Fibroblast of the aortic adventitia (primary cell): ENCODE measurements at regions not wholly inside any gene's neighbourhood (a gene's known extent, or its start where the extent isn't known, plus 50 kb on each side); places are given as distances from the start of the nearest gene placed in this dataset.

Experiments
- DNase-seq: peaks from one replicate; pipeline ENCODE4 v3.0.0-alpha.2; 2010; ENCODE audit warnings: low read depth
- H3K4me3 ChIP-seq: 2 replicates; pipeline ENCODE4 v1.5.1; 2011; ENCODE audit warnings: low read depth, mild to moderate bottlenecking, control low read depth, low read length, moderate library complexity
- TF ChIP-seq, protein P1 (sequence below): IDR thresholded peaks from 2 replicates; pipeline ENCODE4 v1.5.1; 2011; ENCODE audit warnings: mild to moderate bottlenecking, low read length, control low read depth, inconsistent platforms; ENCODE audit not compliant: insufficient read depth

DNA sequence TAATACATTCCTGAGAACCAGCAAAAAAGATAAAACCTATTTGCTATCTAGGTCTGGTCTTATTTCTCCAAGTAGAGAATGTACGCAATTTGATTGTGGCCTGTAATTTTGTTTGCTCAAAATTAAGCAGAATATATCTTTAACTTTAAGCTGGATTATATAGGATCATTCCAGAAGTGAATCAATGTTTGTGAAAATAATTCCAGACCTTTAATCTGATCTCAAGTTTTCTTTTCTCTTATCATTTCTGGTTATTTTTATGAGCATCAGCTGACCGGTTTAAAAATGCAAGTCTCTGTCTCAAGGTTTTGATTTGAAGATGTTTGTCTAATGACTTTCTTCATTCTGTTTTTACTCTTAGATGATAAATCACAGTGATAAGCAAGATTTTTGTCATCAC, 997.9 kb upstream of the FLRT2 start:
- TF ChIP-seq, protein P1, sequence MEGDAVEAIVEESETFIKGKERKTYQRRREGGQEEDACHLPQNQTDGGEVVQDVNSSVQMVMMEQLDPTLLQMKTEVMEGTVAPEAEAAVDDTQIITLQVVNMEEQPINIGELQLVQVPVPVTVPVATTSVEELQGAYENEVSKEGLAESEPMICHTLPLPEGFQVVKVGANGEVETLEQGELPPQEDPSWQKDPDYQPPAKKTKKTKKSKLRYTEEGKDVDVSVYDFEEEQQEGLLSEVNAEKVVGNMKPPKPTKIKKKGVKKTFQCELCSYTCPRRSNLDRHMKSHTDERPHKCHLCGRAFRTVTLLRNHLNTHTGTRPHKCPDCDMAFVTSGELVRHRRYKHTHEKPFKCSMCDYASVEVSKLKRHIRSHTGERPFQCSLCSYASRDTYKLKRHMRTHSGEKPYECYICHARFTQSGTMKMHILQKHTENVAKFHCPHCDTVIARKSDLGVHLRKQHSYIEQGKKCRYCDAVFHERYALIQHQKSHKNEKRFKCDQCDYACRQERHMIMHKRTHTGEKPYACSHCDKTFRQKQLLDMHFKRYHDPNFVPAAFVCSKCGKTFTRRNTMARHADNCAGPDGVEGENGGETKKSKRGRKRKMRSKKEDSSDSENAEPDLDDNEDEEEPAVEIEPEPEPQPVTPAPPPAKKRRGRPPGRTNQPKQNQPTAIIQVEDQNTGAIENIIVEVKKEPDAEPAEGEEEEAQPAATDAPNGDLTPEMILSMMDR, result no peak
- DNase-seq, result no peak
- H3K4me3 ChIP-seq, result no peak overlapping the region

DNA sequence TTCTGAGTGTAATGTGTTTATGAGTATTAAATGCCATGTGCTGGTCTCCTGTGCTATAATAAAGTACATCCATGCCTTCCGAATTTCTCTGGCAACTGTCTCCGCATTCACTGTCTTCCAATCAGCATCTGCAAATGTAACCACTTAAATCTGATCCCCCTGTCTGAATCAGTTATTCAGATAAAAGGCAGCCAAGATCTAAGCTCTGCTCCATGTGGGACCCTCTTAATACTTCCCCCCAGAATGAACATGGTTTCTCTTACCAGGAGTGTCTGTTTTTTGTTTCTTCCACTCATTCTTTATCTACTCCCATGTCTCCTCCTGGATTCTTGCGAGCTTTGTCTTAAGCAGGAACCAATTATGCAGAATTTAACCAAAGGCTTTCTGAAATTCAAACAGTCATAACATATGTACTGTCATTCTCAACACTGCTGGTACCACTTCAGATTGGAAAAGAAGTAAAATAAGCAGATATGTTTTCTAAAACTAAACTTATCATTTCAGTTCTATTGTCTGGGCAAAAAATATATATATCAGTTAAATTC, 996.7 kb upstream of the FLRT2 start:
- no peak for DNase-seq
- no peak overlapping the region for H3K4me3 ChIP-seq
- TF ChIP-seq, protein P1, result no peak

DNA sequence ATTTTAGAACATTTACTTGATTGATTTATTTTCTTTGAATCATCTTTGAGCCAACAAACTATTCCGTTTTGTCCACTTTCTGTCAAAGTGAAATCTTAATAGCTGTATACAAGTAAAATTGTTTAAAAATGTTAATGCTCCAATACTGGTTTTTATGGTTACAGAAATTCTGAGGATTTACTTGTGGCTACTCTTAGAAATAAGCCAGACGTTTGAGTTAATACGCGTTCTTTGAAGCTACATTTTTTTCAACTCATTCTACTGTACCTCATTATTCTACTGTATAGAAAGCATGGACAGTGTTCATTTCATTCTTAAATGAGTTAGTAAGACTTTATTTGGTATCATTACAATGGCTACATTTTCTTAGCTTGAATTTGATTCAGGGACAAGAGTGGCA, 996.2 kb upstream of the FLRT2 start:
- TF ChIP-seq, protein P1, result no peak
- DNase-seq, result no peak
- no peak overlapping the region for H3K4me3 ChIP-seq

DNA sequence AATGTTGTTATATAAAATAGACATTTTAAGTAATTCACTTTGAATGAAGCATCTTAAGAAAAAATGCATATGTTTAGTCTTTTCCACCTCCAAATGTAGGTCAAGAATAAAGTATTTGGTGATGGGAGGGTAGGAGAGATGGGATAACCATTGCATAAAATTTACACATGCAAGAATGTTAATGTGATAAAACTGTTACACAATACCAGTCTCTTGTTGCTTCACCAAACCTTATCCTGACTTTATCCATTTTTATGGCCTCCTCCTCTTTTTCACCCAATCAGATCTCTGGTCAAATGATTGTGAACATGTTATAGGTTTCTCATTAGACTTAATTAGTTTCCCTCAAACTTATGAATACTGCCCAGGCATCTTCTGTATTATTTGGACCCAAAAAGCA, 994.5 kb upstream of the FLRT2 start:
- H3K4me3 ChIP-seq, result no peak overlapping the region
- no peak for DNase-seq
- TF ChIP-seq, protein P1, result no peak

DNA sequence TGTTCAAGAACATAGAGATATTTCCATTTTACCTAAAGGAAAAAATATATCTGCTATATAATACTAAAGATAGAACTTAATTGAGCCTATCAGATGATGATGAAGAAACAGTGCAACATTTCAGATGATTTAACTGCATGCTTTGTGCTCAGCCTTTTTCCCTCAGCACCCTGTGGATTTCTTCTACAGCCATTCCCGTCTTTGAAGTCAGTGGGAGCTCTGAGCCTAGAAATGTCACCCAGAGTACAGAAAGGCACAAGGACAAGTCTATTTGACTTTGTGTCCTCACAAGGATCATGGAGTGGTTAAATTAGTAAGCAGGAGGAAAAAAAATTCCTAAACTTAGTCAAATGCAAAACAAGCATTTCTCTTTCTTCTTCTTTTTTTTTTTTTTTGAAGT, 994.0 kb upstream of the FLRT2 start:
- DNase-seq, result no peak
- TF ChIP-seq, protein P1, result no peak
- H3K4me3 ChIP-seq, result no peak overlapping the region

DNA sequence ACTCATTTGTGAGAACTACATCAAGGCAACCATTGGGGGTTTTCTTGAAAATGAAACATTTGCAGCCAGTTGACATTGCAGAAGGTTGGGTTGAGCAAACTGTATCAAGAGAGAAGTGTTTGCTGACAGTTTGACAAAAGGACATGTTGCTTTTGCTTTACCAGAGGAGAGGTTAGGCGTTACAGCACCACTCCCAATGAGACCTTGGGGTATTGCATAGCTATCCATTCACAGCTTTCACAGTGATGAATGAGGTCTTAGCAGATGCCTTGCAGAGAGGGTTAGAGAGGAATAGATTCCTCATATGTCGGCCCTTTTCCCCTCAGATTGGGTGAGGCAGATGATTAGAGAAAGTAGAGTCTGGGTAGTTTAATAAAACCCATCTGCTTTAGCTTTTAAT, 988.9 kb upstream of the FLRT2 start:
- TF ChIP-seq, protein P1, result no peak
- DNase-seq, result no peak
- H3K4me3 ChIP-seq, result no peak overlapping the region

DNA sequence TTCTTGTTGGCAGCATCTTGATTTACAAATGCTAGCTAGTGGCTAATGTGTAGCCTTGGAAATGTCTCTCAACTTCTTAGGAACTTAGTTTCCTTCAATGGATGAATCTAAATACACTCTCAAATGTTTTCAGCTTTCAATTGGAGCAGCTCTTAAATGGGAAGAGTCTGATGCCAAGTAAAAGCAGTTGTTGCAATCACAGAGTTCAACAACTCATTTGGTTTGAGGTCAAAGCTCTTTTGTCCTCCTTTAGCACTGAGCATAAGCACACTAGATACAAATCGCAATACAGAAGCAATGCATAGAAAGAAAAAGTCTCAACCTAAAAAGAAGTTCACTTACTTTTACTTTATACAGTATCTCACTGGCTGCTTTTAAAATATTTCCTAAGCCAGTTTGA, 986.1 kb upstream of the FLRT2 start:
- no peak overlapping the region for H3K4me3 ChIP-seq
- TF ChIP-seq, protein P1, result no peak
- no peak for DNase-seq
